ENCODE measurements at regions not wholly inside any gene's neighbourhood (a gene's known extent, or its start where the extent isn't known, plus 50 kb on each side); places are given as distances from the start of the nearest gene placed in this dataset.

- no peak for TF ChIP-seq CTCF (IDR thresholded peaks at IDR 0.05; ENCODE audit: insufficient read depth, low read depth, low read length)
- no peak for DNase-seq (ENCODE audit: low read depth)
- no peak overlapping the region for H3K4me3 ChIP-seq (ENCODE audit: low read depth, low read length)
Observed at GRCh38 chr1:169018751-169019150, 87.7 kb upstream of the ATP1B1 start.

- DNase-seq (ENCODE audit: low read depth), result no peak
- no peak for TF ChIP-seq CTCF (IDR thresholded peaks at IDR 0.05; ENCODE audit: insufficient read depth, low read depth, low read length)
- H3K4me3 ChIP-seq (ENCODE audit: low read depth, low read length), result no peak overlapping the region
Observed at GRCh38 chr1:169019419-169020058, 87.0 kb upstream of the ATP1B1 start.

DNA sequence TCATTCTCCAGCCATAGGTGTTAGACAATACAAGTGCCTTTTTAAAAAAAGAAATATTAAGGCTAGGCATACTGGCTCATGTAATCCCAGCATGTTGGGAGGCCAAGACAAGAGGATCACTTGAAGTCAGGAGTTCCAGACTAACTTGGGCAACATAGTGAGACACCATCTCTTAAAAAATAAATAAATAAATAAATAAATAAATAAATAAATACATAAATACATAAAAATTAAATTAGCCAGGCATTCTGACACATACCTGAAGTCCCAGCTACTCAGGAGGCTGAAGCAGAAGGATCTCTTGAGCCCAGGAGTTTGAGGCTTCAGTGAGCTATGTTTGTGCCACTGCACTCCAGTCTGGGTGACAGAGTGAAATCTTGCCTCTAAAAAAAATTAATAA lies 85.8 kb upstream of the ATP1B1 start:
- H3K4me3 ChIP-seq (ENCODE audit: low read depth, low read length), result no peak overlapping the region
- no peak for DNase-seq (ENCODE audit: low read depth)
- TF ChIP-seq CTCF (IDR thresholded peaks at IDR 0.05; ENCODE audit: insufficient read depth, low read depth, low read length), result no peak

DNA sequence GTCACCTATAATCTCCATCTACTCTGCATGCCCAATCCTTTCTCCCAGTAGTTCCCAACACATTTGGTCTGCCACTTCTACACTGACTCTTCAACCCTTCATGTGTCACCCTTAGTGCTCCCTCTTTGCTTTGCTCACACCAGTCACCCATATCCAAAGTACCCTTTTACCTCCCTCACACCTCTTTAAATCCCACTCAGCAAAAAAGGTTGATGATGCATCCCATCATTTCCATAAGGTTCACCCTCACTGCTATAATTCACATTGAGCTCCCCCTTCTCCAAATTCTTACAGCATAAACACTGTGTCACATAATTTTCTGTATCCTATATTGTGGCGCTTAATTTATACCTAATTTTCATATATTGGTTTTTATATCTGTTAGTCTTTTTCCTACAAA lies 83.8 kb upstream of the ATP1B1 start:
- TF ChIP-seq CTCF (IDR thresholded peaks at IDR 0.05; ENCODE audit: insufficient read depth, low read depth, low read length), result no peak
- no peak overlapping the region for H3K4me3 ChIP-seq (ENCODE audit: low read depth, low read length)
- no peak for DNase-seq (ENCODE audit: low read depth)

GRCh38 chr1:169024255-169024654 lies 82.2 kb upstream of the ATP1B1 start:
- no peak for TF ChIP-seq CTCF (IDR thresholded peaks at IDR 0.05; ENCODE audit: insufficient read depth, low read depth, low read length)
- DNase-seq (ENCODE audit: low read depth), result no peak
- H3K4me3 ChIP-seq (ENCODE audit: low read depth, low read length), result no peak overlapping the region

DNA sequence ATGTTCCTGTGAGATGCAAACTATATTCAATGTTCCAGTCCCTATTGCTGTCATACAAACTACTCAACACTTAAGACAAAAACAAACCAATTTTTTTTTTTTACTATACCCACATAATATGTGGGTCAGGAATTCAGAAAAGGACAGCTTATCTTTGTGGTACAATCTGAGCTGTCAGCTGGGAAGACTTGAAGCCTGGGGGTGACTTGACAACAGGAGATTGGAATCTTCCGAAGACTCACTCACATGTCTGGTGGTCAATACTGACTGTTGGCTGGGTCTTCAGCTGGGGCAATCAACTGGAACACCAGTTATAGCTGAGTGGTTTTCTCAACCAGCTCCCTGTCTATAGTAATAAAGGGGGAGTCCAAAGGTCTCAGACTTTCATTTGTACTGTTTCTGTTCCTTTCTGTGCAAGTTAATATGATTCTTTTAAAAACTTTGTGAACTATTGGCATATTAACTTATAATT lies 81.7 kb upstream of the ATP1B1 start:
- no peak for DNase-seq (ENCODE audit: low read depth)
- no peak overlapping the region for H3K4me3 ChIP-seq (ENCODE audit: low read depth, low read length)
- TF ChIP-seq CTCF (IDR thresholded peaks at IDR 0.05; ENCODE audit: insufficient read depth, low read depth, low read length), result no peak

DNA sequence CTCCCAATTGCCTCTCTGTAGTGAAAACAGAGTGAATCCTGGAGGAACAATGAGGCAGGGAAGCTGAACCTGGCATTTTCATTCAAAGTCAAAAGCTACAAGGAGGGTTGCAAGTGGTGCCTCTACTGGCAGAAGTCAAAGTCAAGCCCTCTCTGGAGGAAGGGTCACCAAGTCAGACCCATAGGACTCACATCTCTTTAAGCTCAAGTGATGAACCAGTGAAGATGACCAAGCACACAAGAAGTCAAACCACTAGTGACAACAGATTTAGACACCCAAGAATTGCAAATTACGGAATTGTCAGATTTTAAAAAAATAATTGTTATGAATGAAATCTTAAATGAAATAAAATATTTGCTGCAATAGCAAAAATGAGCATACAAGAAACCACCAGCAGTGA lies 81.1 kb upstream of the ATP1B1 start:
- no peak for TF ChIP-seq CTCF (IDR thresholded peaks at IDR 0.05; ENCODE audit: insufficient read depth, low read depth, low read length)
- no peak for DNase-seq (ENCODE audit: low read depth)
- no peak overlapping the region for H3K4me3 ChIP-seq (ENCODE audit: low read depth, low read length)
